Activated T-cell treated with anti-CD3 and anti-CD28 coated beads, Interleukin-2, amount 50 U/mL, for 24 hours (primary cell): ENCODE measurements at regions not wholly inside any gene's neighbourhood (a gene's known extent, or its start where the extent isn't known, plus 50 kb on each side); places are given as distances from the start of the nearest gene placed in this dataset.
A peak's percentile ranks its signal among the peaks of the same experiment; 100 is the strongest.

Source experiments
- DNase-seq: peaks from one replicate; pipeline ENCODE4 v3.0.0-alpha.2; 2020
- H3K27ac Mint-ChIP-seq: 2 replicates; pipeline ENCODE4 v1.8.0; 2020; ENCODE audit warnings: mild to moderate bottlenecking, mixed read lengths
- H3K27me3 Mint-ChIP-seq: 2 replicates; pipeline ENCODE4 v1.8.0; 2020; ENCODE audit warnings: mixed read lengths
- H3K36me3 Mint-ChIP-seq: 2 replicates; pipeline ENCODE4 v1.8.0; 2020; ENCODE audit warnings: low read depth, mixed read lengths
- H3K4me1 Mint-ChIP-seq: 2 replicates; pipeline ENCODE4 v1.8.0; 2020; ENCODE audit warnings: low read depth, mixed read lengths
- H3K4me3 Mint-ChIP-seq: 2 replicates; pipeline ENCODE4 v1.8.0; 2020; ENCODE audit warnings: mild to moderate bottlenecking, moderate library complexity, mixed read lengths
- H3K9me3 Mint-ChIP-seq: 2 replicates; pipeline ENCODE4 v1.8.0; 2020; ENCODE audit warnings: mixed read lengths

- H3K36me3 Mint-ChIP-seq: peaks cover 58% of the 10 kb centered on the region
- no peaks in the 10 kb centered on the region for H3K27me3 Mint-ChIP-seq
- no peak for DNase-seq
- peak overlapping the region; percentile 81 for H3K27ac Mint-ChIP-seq
- peaks cover 40% of the 10 kb centered on the region for H3K4me1 Mint-ChIP-seq
- peaks cover 48% of the 10 kb centered on the region for H3K9me3 Mint-ChIP-seq
- H3K4me3 Mint-ChIP-seq: peak overlapping the region; percentile 63
Observed at GRCh38 chr12:126770188-126770587, 1496.8 kb upstream of the TMEM132C start.

- DNase-seq: peak; percentile 46
- Mint-ChIP-seq H3K9me3 (peaks cover 37% of the 10 kb centered on the region), H3K36me3 (peaks cover 41% of the 10 kb centered on the region), H3K27ac (peak overlapping the region; percentile 98), H3K27me3 (no peaks in the 10 kb centered on the region), H3K4me1 (peaks cover 35% of the 10 kb centered on the region), H3K4me3 (peak overlapping the region; percentile 80)
Observed at GRCh38 chr12:126772171-126772864, 1494.7 kb upstream of the TMEM132C start.

GRCh38 chr12:126773012-126773411 lies 1494.0 kb upstream of the TMEM132C start:
- peaks cover 37% of the 10 kb centered on the region for H3K9me3 Mint-ChIP-seq
- peaks cover 39% of the 10 kb centered on the region for H3K36me3 Mint-ChIP-seq
- DNase-seq: no peak
- H3K4me1 Mint-ChIP-seq: peaks cover 35% of the 10 kb centered on the region
- no peak overlapping the region for H3K4me3 Mint-ChIP-seq
- peak overlapping the region; percentile 47 for H3K27ac Mint-ChIP-seq
- no peaks in the 10 kb centered on the region for H3K27me3 Mint-ChIP-seq

GRCh38 chr12:126773491-126773890 lies 1493.5 kb upstream of the TMEM132C start:
- Mint-ChIP-seq H3K4me1 (peaks cover 31% of the 10 kb centered on the region), H3K36me3 (peaks cover 34% of the 10 kb centered on the region), H3K9me3 (peaks cover 37% of the 10 kb centered on the region), H3K27ac (no peak overlapping the region), H3K27me3 (no peaks in the 10 kb centered on the region), H3K4me3 (no peak overlapping the region)
- DNase-seq: no peak

- H3K27me3 Mint-ChIP-seq: no peaks in the 10 kb centered on the region
- peaks cover 22% of the 10 kb centered on the region for H3K4me1 Mint-ChIP-seq
- H3K9me3 Mint-ChIP-seq: peaks cover 26% of the 10 kb centered on the region
- no peak overlapping the region for H3K4me3 Mint-ChIP-seq
- no peak for DNase-seq
- no peak overlapping the region for H3K27ac Mint-ChIP-seq
- H3K36me3 Mint-ChIP-seq: peaks cover 12% of the 10 kb centered on the region
Observed at GRCh38 chr12:126776026-126776655, 1490.8 kb upstream of the TMEM132C start.

- Mint-ChIP-seq H3K4me1 (peaks cover 8% of the 10 kb centered on the region), H3K27ac (no peak overlapping the region), H3K36me3 (no peaks in the 10 kb centered on the region), H3K4me3 (no peak overlapping the region), H3K27me3 (no peaks in the 10 kb centered on the region), H3K9me3 (no peaks in the 10 kb centered on the region)
- DNase-seq: no peak
Observed at GRCh38 chr12:126780343-126780742, 1486.6 kb upstream of the TMEM132C start.

GRCh38 chr12:126781593-126781992 lies 1485.4 kb upstream of the TMEM132C start:
- no peak overlapping the region for H3K4me3 Mint-ChIP-seq
- H3K4me1 Mint-ChIP-seq: peaks cover 11% of the 10 kb centered on the region
- no peaks in the 10 kb centered on the region for H3K9me3 Mint-ChIP-seq
- no peak for DNase-seq
- H3K36me3 Mint-ChIP-seq: no peaks in the 10 kb centered on the region
- H3K27me3 Mint-ChIP-seq: no peaks in the 10 kb centered on the region
- H3K27ac Mint-ChIP-seq: no peak overlapping the region

GRCh38 chr12:126782083-126782482 lies 1484.9 kb upstream of the TMEM132C start:
- Mint-ChIP-seq H3K27ac (no peak overlapping the region), H3K36me3 (no peaks in the 10 kb centered on the region), H3K4me3 (no peak overlapping the region), H3K27me3 (no peaks in the 10 kb centered on the region), H3K4me1 (peaks cover 11% of the 10 kb centered on the region), H3K9me3 (no peaks in the 10 kb centered on the region)
- no peak for DNase-seq

- Mint-ChIP-seq H3K36me3 (no peaks in the 10 kb centered on the region), H3K4me1 (peaks cover 11% of the 10 kb centered on the region), H3K27ac (no peak overlapping the region), H3K27me3 (no peaks in the 10 kb centered on the region), H3K9me3 (no peaks in the 10 kb centered on the region), H3K4me3 (no peak overlapping the region)
- DNase-seq: peak; percentile 36
Observed at GRCh38 chr12:126784328-126784921, 1482.5 kb upstream of the TMEM132C start.

- Mint-ChIP-seq H3K27me3 (no peaks in the 10 kb centered on the region), H3K27ac (no peak overlapping the region), H3K4me1 (peaks cover 3% of the 10 kb centered on the region), H3K9me3 (no peaks in the 10 kb centered on the region), H3K36me3 (no peaks in the 10 kb centered on the region), H3K4me3 (no peak overlapping the region)
- no peak for DNase-seq
Observed at GRCh38 chr12:126789963-126790362, 1477.0 kb upstream of the TMEM132C start.

- Mint-ChIP-seq H3K27me3 (no peaks in the 10 kb centered on the region), H3K9me3 (no peaks in the 10 kb centered on the region), H3K4me3 (no peak overlapping the region)
Observed at GRCh38 chr12:126791122-126791521, 1475.8 kb upstream of the TMEM132C start.

GRCh38 chr12:126792411-126792810 lies 1474.6 kb upstream of the TMEM132C start:
- DNase-seq: no peak
- Mint-ChIP-seq H3K36me3 (no peaks in the 10 kb centered on the region), H3K4me1 (no peaks in the 10 kb centered on the region), H3K4me3 (no peak overlapping the region), H3K27ac (no peak overlapping the region), H3K27me3 (no peaks in the 10 kb centered on the region), H3K9me3 (no peaks in the 10 kb centered on the region)

More at GRCh38 chr12:126791122-126791521, 1475.8 kb upstream of the TMEM132C start:
- Mint-ChIP-seq H3K36me3 (no peaks in the 10 kb centered on the region), H3K4me1 (no peaks in the 10 kb centered on the region), H3K27ac (no peak overlapping the region)
- DNase-seq: no peak

GRCh38 chr12:126797525-126797924 lies 1469.4 kb upstream of the TMEM132C start:
- Mint-ChIP-seq H3K27ac (no peak overlapping the region), H3K4me3 (no peak overlapping the region), H3K4me1 (no peaks in the 10 kb centered on the region), H3K27me3 (no peaks in the 10 kb centered on the region), H3K36me3 (no peaks in the 10 kb centered on the region), H3K9me3 (no peaks in the 10 kb centered on the region)
- DNase-seq: no peak

GRCh38 chr12:126798449-126798848 lies 1468.5 kb upstream of the TMEM132C start:
- no peaks in the 10 kb centered on the region for H3K4me1 Mint-ChIP-seq
- H3K27ac Mint-ChIP-seq: no peak overlapping the region
- H3K9me3 Mint-ChIP-seq: no peaks in the 10 kb centered on the region
- DNase-seq: no peak
- no peak overlapping the region for H3K4me3 Mint-ChIP-seq
- H3K27me3 Mint-ChIP-seq: no peaks in the 10 kb centered on the region
- H3K36me3 Mint-ChIP-seq: no peaks in the 10 kb centered on the region

- H3K27ac Mint-ChIP-seq: no peak overlapping the region
- no peaks in the 10 kb centered on the region for H3K9me3 Mint-ChIP-seq
- no peaks in the 10 kb centered on the region for H3K4me1 Mint-ChIP-seq
- DNase-seq: no peak
- H3K36me3 Mint-ChIP-seq: no peaks in the 10 kb centered on the region
- H3K4me3 Mint-ChIP-seq: no peak overlapping the region
- no peaks in the 10 kb centered on the region for H3K27me3 Mint-ChIP-seq
Observed at GRCh38 chr12:126807312-126807865, 1459.6 kb upstream of the TMEM132C start.
